H1 (cell line): ENCODE measurements at regions not wholly inside any gene's neighbourhood (a gene's known extent, or its start where the extent isn't known, plus 50 kb on each side); places are given as distances from the start of the nearest gene placed in this dataset.

Experiments used
- CTCF ChIA-PET: fragments of 300-600 bp; sonication (Branson Sonifier 250); formaldehyde crosslinking; loops from one replicate; lab custom pipeline; 2021; ENCODE audit not compliant: partially characterized antibody; lab: Charles Lee
- POLR2A ChIA-PET: fragments of 300-600 bp; sonication (Branson Sonifier 250); formaldehyde crosslinking; loops from one replicate; lab custom pipeline; 2021; ENCODE audit warnings: inconsistent platforms; ENCODE audit not compliant: partially characterized antibody; lab: Charles Lee
- DNase-seq, 2 experiments: peaks; one replicate each; pipeline versions ENCODE4 v3.0.0 to v3.0.0-alpha.2; 2010 to 2022; ENCODE audit warnings: low spot score in 2 of 2, low read depth in 1 of 2, mixed read lengths in 1 of 2
- FAIRE-seq: peaks from 2 replicates; lab custom pipeline; 2011; peaks lifted over from hg19 to GRCh38; lab: Jason Lieb, UNC
- H2AFZ ChIP-seq: 2 replicates; pipeline ENCODE4 v1.8.1; 2012; ENCODE audit warnings: low read length, inconsistent platforms
- H2AK5ac ChIP-seq: 2 replicates; pipeline ENCODE4 v1.6.1; 2013; ENCODE audit warnings: low read depth, low read length
- H2BK120ac ChIP-seq: replicated peaks from 2 replicates; pipeline ENCODE3; 2013; ENCODE audit warnings: low read depth, low read length, inconsistent platforms
- H2BK12ac ChIP-seq: 2 replicates; pipeline ENCODE4 v1.6.1; 2013; ENCODE audit warnings: low read depth, low read length
- H2BK15ac ChIP-seq: 2 replicates; pipeline ENCODE4 v1.6.1; 2013; ENCODE audit warnings: low read length
- H2BK20ac ChIP-seq: 2 replicates; pipeline ENCODE4 v1.6.1; 2013; ENCODE audit warnings: low read length
- H2BK5ac ChIP-seq: 2 replicates; pipeline ENCODE4 v1.6.1; 2013; ENCODE audit warnings: low read depth, low read length
- H3K14ac ChIP-seq: 2 replicates; pipeline ENCODE4 v1.6.1; 2013; ENCODE audit warnings: inconsistent platforms; ENCODE audit not compliant: insufficient read length
- H3K18ac ChIP-seq: 2 replicates; pipeline ENCODE4 v1.6.1; 2013; ENCODE audit warnings: low read length; ENCODE audit errors: extremely low read depth
- H3K23ac ChIP-seq: 2 replicates; pipeline ENCODE4 v1.6.1; 2013; ENCODE audit warnings: inconsistent platforms; ENCODE audit not compliant: insufficient read length
- H3K23me2 ChIP-seq: 2 replicates; pipeline ENCODE4 v1.6.1; 2013; ENCODE audit warnings: low read depth, low read length
- H3K27ac ChIP-seq: 2 replicates; pipeline ENCODE4 v1.6.1; 2011; ENCODE audit warnings: low read depth, low read length, inconsistent platforms
- H3K27me3 ChIP-seq, 4 experiments: replicated peaks in 1 of 4; 1 replicate in 1 of 4; 2 replicates in 3 of 4; pipeline versions ENCODE4 v1.6.1 to v1.8.1; 2011 to 2013; ENCODE audit warnings: low read length in 3 of 4, mild to moderate bottlenecking in 3 of 4, inconsistent platforms in 2 of 4, mixed read lengths in 2 of 4, moderate library complexity in 1 of 4; ENCODE audit not compliant: control insufficient read depth in 3 of 4, insufficient read depth in 3 of 4; ENCODE audit errors: extremely low read depth in 1 of 4
- H3K36me3 ChIP-seq, 4 experiments: 2 replicates each; pipeline versions ENCODE4 v1.6.1 to v1.8.1; 2011 to 2013; ENCODE audit warnings: mild to moderate bottlenecking in 4 of 4, low read length in 3 of 4, moderate library complexity in 2 of 4, control low read depth in 1 of 4, inconsistent platforms in 1 of 4; ENCODE audit not compliant: insufficient read depth in 4 of 4, control insufficient read depth in 2 of 4
- H3K4ac ChIP-seq: replicated peaks from 2 replicates; pipeline ENCODE3; 2013; ENCODE audit warnings: low read length, low read depth, mixed read lengths, inconsistent platforms; ENCODE audit not compliant: insufficient read length
- H3K4me1 ChIP-seq, 4 experiments: replicated peaks in 1 of 4; 1 replicate in 1 of 4; 2 replicates in 3 of 4; pipeline versions ENCODE4 v1.6.1 to v1.8.1; 2011 to 2013; ENCODE audit warnings: low read length in 3 of 4, inconsistent platforms in 2 of 4, mixed read lengths in 1 of 4; ENCODE audit not compliant: insufficient read depth in 4 of 4, control insufficient read depth in 3 of 4
- H3K4me2 ChIP-seq, 2 experiments: 2 replicates each; pipeline versions ENCODE4 v1.6.1 to v1.8.1; 2011 to 2013; ENCODE audit warnings: low read depth in 2 of 2, low read length in 2 of 2, control low read depth in 1 of 2, inconsistent platforms in 1 of 2, mild to moderate bottlenecking in 1 of 2; ENCODE audit not compliant: insufficient read depth in 1 of 2
- H3K4me3 ChIP-seq, 4 experiments: fragments of 200-600, 300-600 bp in 1 of 4; sonication (generic), shearing (Covaris generic), sonication (Bioruptor Twin) in 1 of 4; 2 replicates each; pipeline versions ENCODE4 v1.5.1 to v1.8.1; 2011 to 2016; ENCODE audit warnings: low read length in 4 of 4, low read depth in 3 of 4, control low read depth in 2 of 4, inconsistent platforms in 2 of 4, mild to moderate bottlenecking in 2 of 4, mixed read lengths in 1 of 4, moderate library complexity in 1 of 4; ENCODE audit not compliant: insufficient read depth in 2 of 4; ENCODE audit errors: extremely low read depth in 1 of 4
- H3K56ac ChIP-seq: replicated peaks from 2 replicates; pipeline ENCODE3; 2013; ENCODE audit warnings: low read depth, mild to moderate bottlenecking, mixed read lengths, low read length, inconsistent platforms; ENCODE audit not compliant: insufficient read length
- H3K79me1 ChIP-seq: 2 replicates; pipeline ENCODE4 v1.6.1; 2013; ENCODE audit warnings: low read depth, low read length, control low read depth
- H3K79me2 ChIP-seq, 2 experiments: 2 replicates each; pipeline versions ENCODE4 v1.6.1 to v1.8.1; 2012 to 2013; ENCODE audit warnings: low read length in 2 of 2, mild to moderate bottlenecking in 2 of 2, inconsistent platforms in 1 of 2; ENCODE audit not compliant: insufficient read depth in 2 of 2, control insufficient read depth in 1 of 2
- H3K9ac ChIP-seq, 4 experiments: replicated peaks in 1 of 4; 1 replicate in 1 of 4; 2 replicates in 3 of 4; pipeline versions ENCODE4 v1.6.1 to v1.8.1; 2011 to 2013; ENCODE audit warnings: low read depth in 3 of 4, low read length in 3 of 4, control low read depth in 2 of 4, mild to moderate bottlenecking in 2 of 4, moderate library complexity in 2 of 4, inconsistent platforms in 1 of 4; ENCODE audit errors: extremely low read depth in 1 of 4
- H3K9me3 ChIP-seq, 2 experiments: 2 replicates each; pipeline versions ENCODE4 v1.6.1 to v1.8.1; 2012 to 2013; ENCODE audit warnings: mild to moderate bottlenecking in 2 of 2, moderate library complexity in 2 of 2, control low read depth in 1 of 2, inconsistent platforms in 1 of 2, low read depth in 1 of 2, low read length in 1 of 2, mixed read lengths in 1 of 2; ENCODE audit not compliant: insufficient read depth in 2 of 2
- H4K20me1 ChIP-seq, 2 experiments: replicated peaks in 1 of 2; 2 replicates each; pipeline versions ENCODE3 to v1.8.1; 2011 to 2013; ENCODE audit warnings: inconsistent platforms in 2 of 2, low read length in 2 of 2, mild to moderate bottlenecking in 1 of 2; ENCODE audit not compliant: insufficient read depth in 2 of 2, control insufficient read depth in 1 of 2
- H4K5ac ChIP-seq: 2 replicates; pipeline ENCODE4 v1.6.1; 2013; ENCODE audit warnings: low read length, low read depth, mixed read lengths, inconsistent platforms; ENCODE audit not compliant: insufficient read length
- H4K8ac ChIP-seq: 2 replicates; pipeline ENCODE4 v1.8.0; 2013; ENCODE audit warnings: mild to moderate bottlenecking, moderate library complexity, low read length, inconsistent platforms; ENCODE audit not compliant: insufficient read depth; ENCODE audit errors: extremely low read depth
- H4K91ac ChIP-seq: replicated peaks from 2 replicates; pipeline ENCODE3; 2013; ENCODE audit warnings: low read length, mixed read lengths, inconsistent platforms; ENCODE audit not compliant: insufficient read length
- BRCA1 ChIP-seq: IDR thresholded peaks from 2 replicates; pipeline ENCODE4 v1.6.1; 2012; ENCODE audit warnings: low read depth, low read length, improper control_type of control experiment
- CEBPB ChIP-seq: IDR thresholded peaks from 2 replicates; pipeline ENCODE4 v1.6.1; 2012; ENCODE audit warnings: low read depth, low read length
- CHD2 ChIP-seq: IDR thresholded peaks from 2 replicates; pipeline ENCODE4 v1.6.1; 2012; ENCODE audit warnings: low read length, improper control_type of control experiment
- CREB1 ChIP-seq: IDR thresholded peaks from 2 replicates; pipeline ENCODE4 v1.6.1; 2012; ENCODE audit warnings: inconsistent platforms
- EZH2 ChIP-seq: fragments of 200-600 bp; sonication (generic); IDR thresholded peaks from 2 replicates; pipeline ENCODE4 v1.7.1; 2012; ENCODE audit warnings: low read depth, mild to moderate bottlenecking, moderate library complexity, low read length, inconsistent platforms; ENCODE audit not compliant: severe bottlenecking
- FOSL1 ChIP-seq: IDR thresholded peaks from 2 replicates; pipeline ENCODE4 v1.6.1; 2011; ENCODE audit warnings: mild to moderate bottlenecking, low read depth, low read length, moderate library complexity; ENCODE audit not compliant: insufficient read depth
- KDM4A ChIP-seq: IDR thresholded peaks from one replicate; pipeline ENCODE4 v1.7.1; 2012; ENCODE audit warnings: low read depth, mild to moderate bottlenecking, moderate library complexity, low read length, inconsistent platforms; ENCODE audit not compliant: severe bottlenecking
- KDM5A ChIP-seq: fragments of 200-600 bp; IDR thresholded peaks from 2 replicates; pipeline ENCODE4 v1.7.1; 2012; ENCODE audit warnings: mild to moderate bottlenecking, low read length, inconsistent platforms, mixed read lengths
- PHF8 ChIP-seq: fragments of 200-600 bp; sonication (generic); conservative IDR thresholded peaks from 2 replicates; pipeline ENCODE4 v1.7.1; 2012; ENCODE audit warnings: low read depth, mild to moderate bottlenecking, inconsistent platforms, low read length, moderate library complexity
- POLR2AphosphoS5 ChIP-seq: IDR thresholded peaks from 2 replicates; pipeline ENCODE4 v1.6.1; 2011; ENCODE audit warnings: low read depth, low read length
- SAP30 ChIP-seq: fragments of 300-600 bp; sonication (generic); IDR thresholded peaks from 2 replicates; pipeline ENCODE4 v1.7.1; 2012; ENCODE audit warnings: low read length, moderate library complexity, mild to moderate bottlenecking, inconsistent platforms; ENCODE audit not compliant: insufficient read depth, insufficient replicate concordance
- SRF ChIP-seq: IDR thresholded peaks from 2 replicates; pipeline ENCODE4 v1.6.1; 2011; ENCODE audit warnings: mild to moderate bottlenecking, low read depth, low read length, moderate library complexity
- TBP ChIP-seq: IDR thresholded peaks from 2 replicates; pipeline ENCODE4 v1.6.1; 2011; ENCODE audit warnings: low read depth, low read length, improper control_type of control experiment
- WGBS, 2 experiments: shearing (Covaris generic) in 1 of 2; methylation state at CpG; one replicate each; pipeline versions ENCODE4 v1.1.6 to v1.1.7; 2013 to 2015; ENCODE audit warnings: low lambda C conversion rate in 2 of 2, mixed read lengths in 2 of 2, inconsistent platforms in 1 of 2, low coverage in 1 of 2, missing lambda C conversion rate in 1 of 2; ENCODE audit not compliant: insufficient replicate concordance in 2 of 2, insufficient coverage in 1 of 2, insufficient read length in 1 of 2; ENCODE audit errors: extremely low coverage in 1 of 2, missing lambda C conversion rate in 1 of 2; 5-methylcytosine and 5-hydroxymethylcytosine counted together
- TF ChIP-seq, protein P1 (sequence below): IDR thresholded peaks from 2 replicates; pipeline ENCODE4 v1.6.1; 2012; ENCODE audit warnings: inconsistent platforms

DNA sequence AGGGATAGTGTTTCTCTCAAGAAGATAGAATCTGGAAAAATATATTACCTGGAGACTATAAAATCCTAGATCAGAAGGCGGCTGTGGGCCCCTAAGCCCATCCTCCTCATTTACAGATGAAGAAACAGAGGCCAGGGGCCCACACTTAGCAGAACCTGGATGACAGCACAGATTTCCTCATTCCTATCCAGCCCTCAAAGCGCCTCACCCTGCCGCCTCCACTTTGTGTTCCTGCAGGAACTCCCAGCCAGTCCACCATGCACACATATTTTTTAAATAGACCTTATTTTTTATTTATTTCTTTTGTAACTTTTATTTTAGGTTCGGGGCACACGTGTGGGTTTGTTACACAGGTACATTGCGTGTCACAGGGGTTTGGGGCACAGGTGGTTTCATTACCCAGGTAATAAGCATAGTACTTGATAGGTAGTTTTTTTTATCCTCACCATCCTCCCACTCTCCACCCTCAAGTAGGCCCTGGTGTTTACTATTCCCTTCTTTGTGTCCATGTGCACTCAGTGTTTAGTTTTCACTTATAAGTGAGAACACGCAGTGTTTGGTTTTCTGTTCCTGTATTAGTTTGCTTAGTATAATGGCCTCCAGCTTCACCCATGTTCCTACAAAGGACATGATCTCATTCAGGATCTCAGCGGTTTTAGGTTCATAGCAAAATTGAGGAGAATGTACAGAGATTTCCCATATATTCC lies 85.5 kb upstream of the MAP1B start:
- no peak overlapping the region for H4K5ac ChIP-seq
- H3K27ac ChIP-seq, result no peak overlapping the region
- no peak overlapping the region for H2BK15ac ChIP-seq
- H2BK120ac ChIP-seq, result no peak overlapping the region
- no peaks in the 10 kb centered on the region for H3K79me1 ChIP-seq
- H3K23me2 ChIP-seq, result no peaks in the 10 kb centered on the region
- ChIA-PET CTCF (interaction anchor here (0.5 kb wide), 1 partner anchor 70 kb away, joined by 3 read pairs; no protein-coding TSS in a partner anchor), POLR2A (no interaction called here)
- H4K8ac ChIP-seq, result no peak overlapping the region
- H3K4me1 ChIP-seq, result peaks cover 0 to 2% (median 0%) of the 10 kb centered on the region in 4 experiments; a peak in 1 of 7 replicates
- no peak overlapping the region for H3K4me3 ChIP-seq
- H3K36me3 ChIP-seq, result no peaks in the 10 kb centered on the region
- H2AFZ ChIP-seq, result no peak overlapping the region
- no peak overlapping the region for H4K91ac ChIP-seq
- DNase-seq (no peak), FAIRE-seq (no peak)
- no peak overlapping the region for H2AK5ac ChIP-seq
- no peak overlapping the region for H3K9ac ChIP-seq
- H2BK20ac ChIP-seq, result no peak overlapping the region
- no peak overlapping the region for H2BK5ac ChIP-seq
- no peaks in the 10 kb centered on the region for H3K27me3 ChIP-seq
- H3K9me3 ChIP-seq, result no peaks in the 10 kb centered on the region; a peak in 1 of 4 replicates
- WGBS, 2 experiments, result 85% methylated on average over 8 of the region's 8 CpGs; no CpG with 5 or more reads in 1 of the 2 experiments
- no peak overlapping the region for H2BK12ac ChIP-seq
- no peak overlapping the region for H3K14ac ChIP-seq
- no peak overlapping the region for H3K56ac ChIP-seq
- H4K20me1 ChIP-seq, result no peaks in the 10 kb centered on the region
- H3K79me2 ChIP-seq, result no peaks in the 10 kb centered on the region
- no peak overlapping the region for H3K4me2 ChIP-seq
- H3K18ac ChIP-seq, result no peak overlapping the region
- H3K23ac ChIP-seq, result no peak overlapping the region
- no peak overlapping the region for H3K4ac ChIP-seq
- TF ChIP-seq, protein P1, sequence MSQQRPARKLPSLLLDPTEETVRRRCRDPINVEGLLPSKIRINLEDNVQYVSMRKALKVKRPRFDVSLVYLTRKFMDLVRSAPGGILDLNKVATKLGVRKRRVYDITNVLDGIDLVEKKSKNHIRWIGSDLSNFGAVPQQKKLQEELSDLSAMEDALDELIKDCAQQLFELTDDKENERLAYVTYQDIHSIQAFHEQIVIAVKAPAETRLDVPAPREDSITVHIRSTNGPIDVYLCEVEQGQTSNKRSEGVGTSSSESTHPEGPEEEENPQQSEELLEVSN, result no peak
- TF ChIP-seq PHF8, result no peak
- TF ChIP-seq SRF, result no peak
- TF ChIP-seq CEBPB, result no peak
- no peak for TF ChIP-seq KDM4A
- TF ChIP-seq CHD2, result no peak
- no peak for TF ChIP-seq CREB1
- no peak for TF ChIP-seq FOSL1
- no peak for TF ChIP-seq POLR2AphosphoS5
- no peak for TF ChIP-seq EZH2
- TF ChIP-seq BRCA1, result no peak
- no peak for TF ChIP-seq TBP
- TF ChIP-seq SAP30, result no peak
- TF ChIP-seq KDM5A, result no peak
